ENCODE measurements at regions not wholly inside any gene's neighbourhood (a gene's known extent, or its start where the extent isn't known, plus 50 kb on each side); places are given as distances from the start of the nearest gene placed in this dataset.

- H3K4me3 ChIP-seq (ENCODE audit: low read depth, low read length): no peak overlapping the region
- peak; percentile 49 for DNase-seq (ENCODE audit: low read depth)
These were observed 54.1 kb upstream of the CNEP1R1 start for GRCh38 chr16:49970797-49971431.

GRCh38 chr16:49972280-49972679, 52.7 kb upstream of the CNEP1R1 start:
- no peak overlapping the region for H3K4me3 ChIP-seq (ENCODE audit: low read depth, low read length)
- no peak for TF ChIP-seq CTCF (IDR thresholded peaks at IDR 0.05; ENCODE audit: control insufficient read depth, extremely low read depth, insufficient read depth)
- DNase-seq (ENCODE audit: low read depth): no peak

More at GRCh38 chr16:49970797-49971431, 54.1 kb upstream of the CNEP1R1 start:
- TF ChIP-seq CTCF (IDR thresholded peaks at IDR 0.05; ENCODE audit: control insufficient read depth, extremely low read depth, insufficient read depth): no peak

GRCh38 chr16:49972961-49973360, 52.1 kb upstream of the CNEP1R1 start:
- no peak for TF ChIP-seq CTCF (IDR thresholded peaks at IDR 0.05; ENCODE audit: control insufficient read depth, extremely low read depth, insufficient read depth)

More at GRCh38 chr16:49972961-49973360, 52.1 kb upstream of the CNEP1R1 start:
- no peak for DNase-seq (ENCODE audit: low read depth)
- no peak overlapping the region for H3K4me3 ChIP-seq (ENCODE audit: low read depth, low read length)

Data from LNCaP clone FGC (cell line).